GM23338 (cell line): ENCODE measurements at regions not wholly inside any gene's neighbourhood (a gene's known extent, or its start where the extent isn't known, plus 50 kb on each side); places are given as distances from the start of the nearest gene placed in this dataset.

ENCODE experiments used
- EZH2 ChIP-seq: fragments of 200-600 bp; sonication (generic); IDR thresholded peaks from one replicate; pipeline ENCODE4 v1.8.0; 2017; ENCODE audit warnings: antibody characterized with exemption, mild to moderate bottlenecking, low read depth; ENCODE audit not compliant: unreplicated experiment
- EZH2phosphoT487 ChIP-seq: fragments of 200-600 bp; sonication (generic); IDR thresholded peaks from one replicate; pipeline ENCODE4 v1.8.1; 2018; ENCODE audit warnings: antibody characterized with exemption; ENCODE audit not compliant: unreplicated experiment
- POLR2AphosphoS5 ChIP-seq: IDR thresholded peaks from 2 replicates; pipeline ENCODE4 v1.6.1; 2016; ENCODE audit warnings: antibody characterized with exemption, low read depth
- TF ChIP-seq, protein P1 (sequence below), 2 experiments: fragments of 200-600 bp in 1 of 2; sonication (generic) in 1 of 2; conservative IDR thresholded peaks; 2 replicates each; pipeline versions ENCODE4 v1.5.1 to v1.6.1; 2016 to 2017; ENCODE audit warnings: antibody characterized with exemption in 2 of 2, low read depth in 2 of 2, mild to moderate bottlenecking in 2 of 2, moderate library complexity in 1 of 2

DNA sequence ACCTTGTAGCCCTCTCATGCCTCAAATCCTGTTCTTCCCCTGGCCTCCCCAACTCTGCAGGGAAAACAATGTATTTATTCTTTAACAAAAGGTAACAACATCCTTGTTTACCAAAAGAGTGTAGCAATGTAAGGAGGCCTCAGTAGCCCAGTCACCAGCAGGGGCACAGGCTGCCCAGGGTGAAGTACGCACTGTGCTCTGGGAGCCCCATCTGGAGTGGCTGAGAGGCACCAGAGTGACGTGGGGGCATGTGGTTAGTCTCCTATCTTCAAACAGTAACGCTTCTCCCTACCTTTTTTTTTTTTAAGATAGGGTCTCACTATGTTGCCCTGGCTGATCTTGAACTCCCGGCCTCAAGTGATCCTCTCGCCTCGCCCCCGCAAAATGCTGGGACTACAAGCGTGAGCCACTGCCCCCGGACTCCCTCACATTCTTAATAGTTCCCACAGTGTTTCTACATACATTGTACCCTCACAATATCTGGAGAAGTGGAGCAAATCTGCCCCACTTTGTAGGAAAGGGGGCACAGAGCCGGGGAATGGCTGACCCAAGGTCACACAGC is 51.3 kb upstream of the ECE1 start:
- TF ChIP-seq, protein P1, sequence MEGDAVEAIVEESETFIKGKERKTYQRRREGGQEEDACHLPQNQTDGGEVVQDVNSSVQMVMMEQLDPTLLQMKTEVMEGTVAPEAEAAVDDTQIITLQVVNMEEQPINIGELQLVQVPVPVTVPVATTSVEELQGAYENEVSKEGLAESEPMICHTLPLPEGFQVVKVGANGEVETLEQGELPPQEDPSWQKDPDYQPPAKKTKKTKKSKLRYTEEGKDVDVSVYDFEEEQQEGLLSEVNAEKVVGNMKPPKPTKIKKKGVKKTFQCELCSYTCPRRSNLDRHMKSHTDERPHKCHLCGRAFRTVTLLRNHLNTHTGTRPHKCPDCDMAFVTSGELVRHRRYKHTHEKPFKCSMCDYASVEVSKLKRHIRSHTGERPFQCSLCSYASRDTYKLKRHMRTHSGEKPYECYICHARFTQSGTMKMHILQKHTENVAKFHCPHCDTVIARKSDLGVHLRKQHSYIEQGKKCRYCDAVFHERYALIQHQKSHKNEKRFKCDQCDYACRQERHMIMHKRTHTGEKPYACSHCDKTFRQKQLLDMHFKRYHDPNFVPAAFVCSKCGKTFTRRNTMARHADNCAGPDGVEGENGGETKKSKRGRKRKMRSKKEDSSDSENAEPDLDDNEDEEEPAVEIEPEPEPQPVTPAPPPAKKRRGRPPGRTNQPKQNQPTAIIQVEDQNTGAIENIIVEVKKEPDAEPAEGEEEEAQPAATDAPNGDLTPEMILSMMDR (conservative IDR thresholded peaks at IDR 0.05; ENCODE audit: low read depth in 2 of 2) = no peak
- no peak for TF ChIP-seq EZH2phosphoT487
- TF ChIP-seq POLR2AphosphoS5 = no peak
- TF ChIP-seq EZH2 = no peak
